ENCODE measurements at regions not wholly inside any gene's neighbourhood (a gene's known extent, or its start where the extent isn't known, plus 50 kb on each side); places are given as distances from the start of the nearest gene placed in this dataset.

- Mint-ChIP-seq H3K4me1 (ENCODE audit: unreplicated experiment) (peaks cover 10% of the 10 kb centered on the region), H3K9me3 (ENCODE audit: unreplicated experiment) (no peaks in the 10 kb centered on the region), H3K36me3 (ENCODE audit: low read depth, unreplicated experiment) (no peaks in the 10 kb centered on the region), H3K27me3 (ENCODE audit: unreplicated experiment) (no peaks in the 10 kb centered on the region), H3K27ac (ENCODE audit: unreplicated experiment) (no peak overlapping the region), H3K4me3 (ENCODE audit: unreplicated experiment) (no peak overlapping the region)
- DNase-seq (ENCODE audit: low spot score), result no peak
- no peak for TF ChIP-seq CTCF (IDR thresholded peaks at IDR 0.05; ENCODE audit: unreplicated experiment)
These were observed 234.2 kb downstream of the COL12A1 start for GRCh38 chr6:74971633-74972032.

GRCh38 chr6:74969591-74970267 lies 236.1 kb downstream of the COL12A1 start:
- no peak for DNase-seq (ENCODE audit: low spot score)
- TF ChIP-seq CTCF (IDR thresholded peaks at IDR 0.05; ENCODE audit: unreplicated experiment), result no peak
- no peak overlapping the region for H3K4me3 Mint-ChIP-seq (ENCODE audit: unreplicated experiment)

GRCh38 chr6:74967821-74968220 lies 238.0 kb downstream of the COL12A1 start:
- no peak overlapping the region for H3K27ac Mint-ChIP-seq (ENCODE audit: unreplicated experiment)
- no peak for TF ChIP-seq CTCF (IDR thresholded peaks at IDR 0.05; ENCODE audit: unreplicated experiment)
- no peak for DNase-seq (ENCODE audit: low spot score)
- H3K4me1 Mint-ChIP-seq (ENCODE audit: unreplicated experiment), result peaks cover 3% of the 10 kb centered on the region
- H3K36me3 Mint-ChIP-seq (ENCODE audit: low read depth, unreplicated experiment), result no peaks in the 10 kb centered on the region
- H3K27me3 Mint-ChIP-seq (ENCODE audit: unreplicated experiment), result no peaks in the 10 kb centered on the region
- no peak overlapping the region for H3K4me3 Mint-ChIP-seq (ENCODE audit: unreplicated experiment)
- H3K9me3 Mint-ChIP-seq (ENCODE audit: unreplicated experiment), result no peaks in the 10 kb centered on the region

More at GRCh38 chr6:74969591-74970267, 236.1 kb downstream of the COL12A1 start:
- Mint-ChIP-seq H3K27me3 (ENCODE audit: unreplicated experiment) (no peaks in the 10 kb centered on the region), H3K9me3 (ENCODE audit: unreplicated experiment) (no peaks in the 10 kb centered on the region), H3K27ac (ENCODE audit: unreplicated experiment) (no peak overlapping the region), H3K36me3 (ENCODE audit: low read depth, unreplicated experiment) (no peaks in the 10 kb centered on the region), H3K4me1 (ENCODE audit: unreplicated experiment) (peaks cover 8% of the 10 kb centered on the region)

- no peaks in the 10 kb centered on the region for H3K4me1 Mint-ChIP-seq (ENCODE audit: unreplicated experiment)
- H3K9me3 Mint-ChIP-seq (ENCODE audit: unreplicated experiment), result no peaks in the 10 kb centered on the region
- no peaks in the 10 kb centered on the region for H3K36me3 Mint-ChIP-seq (ENCODE audit: low read depth, unreplicated experiment)
- H3K27me3 Mint-ChIP-seq (ENCODE audit: unreplicated experiment), result no peaks in the 10 kb centered on the region
- no peak for DNase-seq (ENCODE audit: low spot score)
- no peak for TF ChIP-seq CTCF (IDR thresholded peaks at IDR 0.05; ENCODE audit: unreplicated experiment)
- no peak overlapping the region for H3K27ac Mint-ChIP-seq (ENCODE audit: unreplicated experiment)
- no peak overlapping the region for H3K4me3 Mint-ChIP-seq (ENCODE audit: unreplicated experiment)
These were observed 239.1 kb downstream of the COL12A1 start for GRCh38 chr6:74966712-74967111.

GRCh38 chr6:74964871-74965441 lies 240.9 kb downstream of the COL12A1 start:
- Mint-ChIP-seq H3K27me3 (ENCODE audit: unreplicated experiment) (no peaks in the 10 kb centered on the region), H3K27ac (ENCODE audit: unreplicated experiment) (no peak overlapping the region), H3K9me3 (ENCODE audit: unreplicated experiment) (no peaks in the 10 kb centered on the region), H3K4me1 (ENCODE audit: unreplicated experiment) (no peaks in the 10 kb centered on the region), H3K4me3 (ENCODE audit: unreplicated experiment) (no peak overlapping the region), H3K36me3 (ENCODE audit: low read depth, unreplicated experiment) (no peaks in the 10 kb centered on the region)
- DNase-seq (ENCODE audit: low spot score), result no peak
- TF ChIP-seq CTCF (IDR thresholded peaks at IDR 0.05; ENCODE audit: unreplicated experiment), result no peak

All from endothelial cell (in vitro differentiated cells).